Fibroblast of pulmonary artery (primary cell): ENCODE measurements at regions not wholly inside any gene's neighbourhood (a gene's known extent, or its start where the extent isn't known, plus 50 kb on each side); places are given as distances from the start of the nearest gene placed in this dataset.

Experiments
- DNase-seq: peaks from one replicate; pipeline ENCODE4 v3.0.0-alpha.2; 2010; ENCODE audit warnings: low read depth
- H3K4me3 ChIP-seq: replicated peaks from 2 replicates; pipeline ENCODE4 v1.5.1; 2011; ENCODE audit warnings: low read depth, mild to moderate bottlenecking, control low read depth, low read length, moderate library complexity
- CTCF ChIP-seq: IDR thresholded peaks from 2 replicates; pipeline ENCODE4 v1.5.1; 2011; ENCODE audit warnings: mild to moderate bottlenecking, control low read depth, low read length, inconsistent platforms; ENCODE audit errors: missing control alignments

- no peak overlapping the region for H3K4me3 ChIP-seq
- TF ChIP-seq CTCF: no peak
- no peak for DNase-seq
Observed at GRCh38 chr20:60361761-60362395, 403.7 kb downstream of the CDH26 start.

GRCh38 chr20:60362531-60362930 lies 404.3 kb downstream of the CDH26 start:
- no peak for DNase-seq

GRCh38 chr20:60363698-60364097 lies 405.5 kb downstream of the CDH26 start:
- no peak for TF ChIP-seq CTCF
- DNase-seq: no peak
- no peak overlapping the region for H3K4me3 ChIP-seq

More at GRCh38 chr20:60362531-60362930, 404.3 kb downstream of the CDH26 start:
- TF ChIP-seq CTCF: no peak
- no peak overlapping the region for H3K4me3 ChIP-seq

GRCh38 chr20:60365064-60365666 lies 406.9 kb downstream of the CDH26 start:
- TF ChIP-seq CTCF: no peak
- H3K4me3 ChIP-seq: no peak overlapping the region
- no peak for DNase-seq

GRCh38 chr20:60365882-60366281 lies 407.7 kb downstream of the CDH26 start:
- no peak overlapping the region for H3K4me3 ChIP-seq
- DNase-seq: no peak
- TF ChIP-seq CTCF: no peak

- DNase-seq: no peak
- TF ChIP-seq CTCF: no peak
- H3K4me3 ChIP-seq: no peak overlapping the region
Observed at GRCh38 chr20:60371384-60371783, 413.2 kb downstream of the CDH26 start.

- no peak overlapping the region for H3K4me3 ChIP-seq
- DNase-seq: no peak
- no peak for TF ChIP-seq CTCF
Observed at GRCh38 chr20:60372275-60372674, 414.1 kb downstream of the CDH26 start.
